HG03575 (cell line): ENCODE measurements at regions not wholly inside any gene's neighbourhood (a gene's known extent, or its start where the extent isn't known, plus 50 kb on each side); places are given as distances from the start of the nearest gene placed in this dataset.
"Not testable (repeated sequence)": the region's sequence is repeated elsewhere in the genome, so short reads cannot be mapped to it uniquely, and the experiment has no call there.

ENCODE experiments used
- ATAC-seq: cut with Tn5 transposase; IDR thresholded peaks from one replicate; pipeline ENCODE4 v1.9.1; 2021; ENCODE audit not compliant: unreplicated experiment, insufficient number of reproducible peaks, low FRiP score; ENCODE audit errors: extremely low read depth

GRCh38 chr3:147173257-147173656 lies 233.1 kb downstream of the ZIC4 start:
- no peak for ATAC-seq

DNA sequence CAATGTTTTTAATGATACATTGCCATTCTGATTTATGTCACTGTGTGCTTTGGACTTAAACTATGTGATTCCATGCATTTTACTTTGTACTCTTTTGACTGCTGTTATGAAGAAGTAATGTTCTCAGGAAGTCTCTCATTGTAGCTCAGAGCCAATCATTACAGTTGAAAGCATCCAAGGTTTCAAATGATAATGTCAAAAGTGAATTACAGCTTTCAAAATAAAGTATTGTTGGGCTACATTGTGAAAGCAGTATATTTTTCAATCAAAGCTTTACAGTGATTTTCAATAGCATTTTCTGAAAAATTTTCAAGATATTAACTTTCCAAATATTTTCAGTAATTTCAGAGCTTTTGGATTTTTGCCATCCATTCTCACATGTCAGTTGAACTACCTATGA lies 243.6 kb downstream of the ZIC4 start:
- ATAC-seq, result no peak

GRCh38 chr3:147161833-147162232 lies 244.5 kb downstream of the ZIC4 start:
- ATAC-seq, result no peak

- no peak for ATAC-seq
These were observed 245.4 kb downstream of the ZIC4 start for GRCh38 chr3:147160984-147161383.

- ATAC-seq, result no peak
These were observed 247.2 kb downstream of the ZIC4 start for GRCh38 chr3:147159141-147159540.

GRCh38 chr3:147157631-147158030 lies 248.7 kb downstream of the ZIC4 start:
- ATAC-seq, result no peak

GRCh38 chr3:147154988-147155387 lies 251.4 kb downstream of the ZIC4 start:
- not testable (repeated sequence) for ATAC-seq

- no peak for ATAC-seq
These were observed 252.4 kb downstream of the ZIC4 start for GRCh38 chr3:147153830-147154539.

- ATAC-seq, result no peak
These were observed 253.9 kb downstream of the ZIC4 start for GRCh38 chr3:147152476-147152875.

DNA sequence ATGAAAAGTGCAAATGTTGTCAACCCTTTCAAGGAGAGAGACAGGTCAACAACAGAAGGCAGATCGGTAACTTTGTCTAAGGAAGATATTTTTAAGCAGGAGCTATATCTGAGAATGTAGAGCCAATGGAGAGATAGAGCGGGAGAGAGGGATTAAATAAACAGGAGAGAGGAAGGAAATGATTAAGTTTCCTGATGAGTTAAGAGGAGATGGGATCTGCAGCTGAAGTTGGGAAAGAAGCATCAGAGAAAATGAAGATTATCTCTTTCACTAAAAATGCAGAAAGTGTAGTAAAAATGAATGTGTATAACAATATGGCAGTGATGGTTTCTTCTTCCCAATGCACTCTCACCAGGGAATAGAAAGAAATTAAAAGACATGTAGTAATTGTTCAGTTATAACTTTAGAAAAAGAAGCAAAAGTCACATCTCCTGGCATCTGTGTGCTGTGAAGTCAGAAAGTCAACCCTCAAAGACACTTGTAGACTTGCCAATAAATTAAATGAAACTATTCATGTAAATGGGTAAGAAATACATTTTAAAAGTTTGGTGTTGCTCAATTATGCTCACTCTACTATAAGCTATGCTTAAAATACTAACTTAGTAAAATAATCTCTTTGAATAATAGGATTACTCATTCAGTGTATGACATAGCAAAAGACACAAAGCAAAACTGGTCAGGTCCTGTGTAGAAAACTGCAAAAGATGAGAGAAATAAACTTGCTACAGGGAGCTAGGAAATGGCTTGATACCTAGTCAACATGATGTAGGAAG lies 264.6 kb downstream of the ZIC4 start:
- ATAC-seq, result no peak

- ATAC-seq, result no peak
These were observed 267.0 kb downstream of the ZIC4 start for GRCh38 chr3:147139341-147139740.

DNA sequence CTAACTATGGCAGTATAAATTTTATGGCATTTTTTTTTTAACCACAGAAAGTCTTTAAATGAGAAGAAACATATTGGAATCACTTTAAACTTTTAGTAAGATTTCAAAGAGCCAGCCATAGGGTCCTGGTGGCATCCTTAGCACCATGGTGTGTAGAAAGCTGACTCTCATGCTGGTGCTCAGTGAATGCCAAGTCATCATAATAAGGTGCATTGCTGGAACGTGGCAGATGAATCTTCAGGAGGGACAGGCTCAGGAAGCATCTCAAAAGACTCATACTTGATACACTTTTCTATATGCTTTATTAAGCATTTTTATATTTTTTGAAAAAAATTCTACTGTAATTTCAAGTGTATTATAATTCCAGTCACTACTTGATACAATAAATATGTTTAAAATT lies 274.2 kb downstream of the ZIC4 start:
- no peak for ATAC-seq

GRCh38 chr3:147130461-147130860 lies 275.9 kb downstream of the ZIC4 start:
- no peak for ATAC-seq

DNA sequence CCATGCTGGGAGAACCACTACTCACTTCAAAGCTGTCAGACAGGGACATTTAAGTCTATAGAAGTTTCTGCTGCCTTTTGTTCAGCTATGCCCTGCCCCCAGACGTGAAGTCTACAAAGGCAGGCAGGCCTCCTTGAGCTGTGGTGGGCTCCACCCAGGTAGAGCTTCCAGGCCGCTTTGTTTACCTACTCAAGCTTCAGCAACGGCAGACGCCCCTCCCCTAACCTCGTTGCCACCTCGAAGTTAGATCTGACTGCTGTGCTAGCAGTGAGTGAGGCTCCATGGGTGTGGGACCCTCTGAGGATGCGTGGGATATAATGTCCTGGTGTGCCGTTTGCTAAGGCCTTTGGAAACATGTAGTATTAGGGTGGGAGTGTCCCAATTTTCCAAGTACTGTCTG lies 276.7 kb downstream of the ZIC4 start:
- no peak for ATAC-seq

DNA sequence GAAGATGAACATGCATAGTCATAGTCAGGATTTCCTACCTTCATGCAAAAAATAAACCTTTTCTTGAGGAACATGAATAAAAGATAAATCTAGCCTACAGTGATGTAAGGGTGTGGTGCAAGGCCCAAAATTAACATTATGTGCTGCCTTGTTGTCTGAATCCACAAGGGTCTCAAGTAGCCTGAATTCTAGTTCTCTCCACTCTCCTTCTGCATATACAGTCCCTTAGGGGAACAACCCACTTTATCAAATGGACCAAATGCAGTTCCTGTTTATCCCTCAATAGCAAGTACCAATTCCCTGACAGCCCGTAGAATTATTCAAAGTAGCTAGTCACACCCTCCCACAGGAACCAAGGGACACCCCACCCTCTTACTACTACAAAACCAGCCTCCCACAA lies 284.0 kb downstream of the ZIC4 start:
- ATAC-seq, result no peak

DNA sequence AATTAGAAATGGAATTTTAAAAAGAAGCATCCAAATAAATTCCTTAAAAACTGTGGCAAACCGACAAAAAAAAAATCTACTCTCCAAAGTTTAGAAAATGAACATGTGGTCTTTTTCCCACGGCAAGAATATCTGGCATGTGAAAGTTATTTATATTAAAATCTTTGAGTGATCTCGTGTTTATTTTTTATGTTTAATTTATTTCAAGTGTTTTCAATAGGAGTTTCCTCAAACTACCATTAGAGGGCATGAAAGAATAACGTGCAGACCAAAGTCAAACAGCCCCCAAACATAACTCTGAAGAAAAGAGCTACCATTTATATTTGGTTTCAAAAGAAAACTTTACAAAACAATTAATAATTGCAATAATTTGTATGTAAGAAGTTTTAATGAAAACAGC lies 286.4 kb downstream of the ZIC4 start:
- no peak for ATAC-seq

DNA sequence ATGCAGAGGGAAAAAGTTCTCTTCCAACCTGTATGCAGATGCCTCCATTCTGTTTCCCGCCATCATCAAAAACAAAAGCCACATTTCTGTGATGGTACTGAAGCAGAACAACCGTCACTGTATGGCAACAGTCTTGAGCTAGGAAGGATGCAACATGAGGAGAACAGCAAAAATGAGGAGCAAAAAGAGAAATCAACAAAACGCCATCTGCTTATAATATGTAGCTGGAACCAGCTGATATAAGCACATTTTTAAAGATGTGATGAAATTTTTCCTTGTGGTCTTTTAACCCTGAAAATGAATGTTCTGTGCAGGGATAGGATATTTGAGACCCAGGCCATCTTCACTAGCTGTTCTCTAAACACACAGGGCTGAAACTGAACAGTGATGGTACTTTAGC lies 287.0 kb downstream of the ZIC4 start:
- no peak for ATAC-seq

- ATAC-seq, result no peak
These were observed 287.7 kb downstream of the ZIC4 start for GRCh38 chr3:147118611-147119010.

DNA sequence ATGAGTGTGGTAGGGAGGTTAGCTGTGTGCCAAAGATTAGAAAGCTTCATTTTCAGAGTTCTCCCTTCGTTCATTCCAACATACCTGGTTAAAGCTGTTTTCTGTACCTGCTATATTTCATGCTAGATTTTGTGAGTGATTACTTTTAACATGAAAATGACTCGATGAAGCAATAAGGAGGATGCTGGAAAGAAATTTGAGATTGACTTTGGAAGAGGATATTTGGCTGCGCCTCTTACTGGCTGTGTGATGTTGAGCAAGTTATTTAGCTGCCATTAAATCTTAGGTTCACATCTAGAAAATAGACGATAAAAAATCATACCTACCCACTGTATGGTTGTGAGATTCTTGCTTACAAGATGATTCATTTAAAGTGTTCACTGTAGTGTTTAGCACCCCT lies 288.7 kb downstream of the ZIC4 start:
- ATAC-seq, result no peak

- no peak for ATAC-seq
These were observed 292.9 kb downstream of the ZIC4 start for GRCh38 chr3:147113293-147114044.
